Panc1 (cell line): ENCODE measurements at regions not wholly inside any gene's neighbourhood (a gene's known extent, or its start where the extent isn't known, plus 50 kb on each side); places are given as distances from the start of the nearest gene placed in this dataset.

ENCODE experiments used
- ATAC-seq: fragments of 200-7000 bp; cut with Tn5 transposase; 2 replicates; pipeline ENCODE4 v1.9.1; 2020; ENCODE audit warnings: mild to moderate bottlenecking, moderate library complexity
- BruUV-seq: library from RNA; stranded (reverse); fragments of 400-500 nt; replicated peaks from 2 replicates; lab custom pipeline; 2021; lab: Mats Ljungman, UMichigan
- CTCF ChIA-PET: fragments of 300-600 bp; sonication (Branson Sonifier 250); formaldehyde crosslinking; loops from one replicate; lab custom pipeline; 2022; ENCODE audit warnings: antibody characterized with exemption; lab: Charles Lee
- POLR2A ChIA-PET: fragments of 300-600 bp; sonication (Branson Sonifier 250); formaldehyde crosslinking; loops from one replicate; lab custom pipeline; 2022; ENCODE audit warnings: antibody characterized with exemption; lab: Charles Lee
- DNase-seq: peaks from one replicate; pipeline ENCODE4 v3.0.0-alpha.2; 2010; ENCODE audit warnings: low read depth, low spot score
- H3K27ac ChIP-seq: 2 replicates; pipeline ENCODE4 v1.5.1; 2011; ENCODE audit warnings: mild to moderate bottlenecking, low read length, inconsistent platforms
- H3K27me3 ChIP-seq: fragments of 200-500 bp; sonication (Bioruptor generic); 2 replicates; pipeline ENCODE4 v1.6.0; 2014; ENCODE audit warnings: low read length, inconsistent platforms; ENCODE audit not compliant: control insufficient read depth, insufficient read depth
- H3K36me3 ChIP-seq: fragments of 200-500 bp; sonication (Bioruptor generic); 2 replicates; pipeline ENCODE4 v1.5.1; 2014; ENCODE audit warnings: inconsistent platforms, mild to moderate bottlenecking, low read length, moderate library complexity; ENCODE audit not compliant: control insufficient read depth, insufficient read depth
- H3K4me1 ChIP-seq: 2 replicates; pipeline ENCODE4 v1.5.1; 2011; ENCODE audit warnings: inconsistent platforms, mild to moderate bottlenecking, low read length, moderate library complexity; ENCODE audit not compliant: control insufficient read depth, insufficient read depth
- H3K4me3 ChIP-seq, 2 experiments: 2 replicates each; pipeline ENCODE4 v1.5.1; 2011 to 2012; ENCODE audit warnings: low read depth in 2 of 2, low read length in 2 of 2, mild to moderate bottlenecking in 2 of 2, inconsistent platforms in 1 of 2, moderate library complexity in 1 of 2
- H3K9me3 ChIP-seq: fragments of 200-500 bp; sonication (Bioruptor generic); 2 replicates; pipeline ENCODE4 v1.5.1; 2014; ENCODE audit warnings: low read depth, mild to moderate bottlenecking, inconsistent platforms, low read length, moderate library complexity; ENCODE audit not compliant: control insufficient read depth, insufficient read depth
- POLR2AphosphoS5 ChIP-seq: IDR thresholded peaks from 2 replicates; pipeline ENCODE4 v1.6.1; 2012; ENCODE audit warnings: mild to moderate bottlenecking, low read depth, low read length, moderate library complexity
- SIN3A ChIP-seq: IDR thresholded peaks from 2 replicates; pipeline ENCODE4 v1.6.1; 2012; ENCODE audit warnings: low read depth, mild to moderate bottlenecking, low read length, moderate library complexity, borderline replicate concordance; ENCODE audit not compliant: insufficient read depth
- TCF7L2 ChIP-seq: IDR thresholded peaks from 2 replicates; pipeline ENCODE4 v1.6.1; 2011; ENCODE audit warnings: mild to moderate bottlenecking, low read depth, low read length, inconsistent platforms
- in situ Hi-C: cut with HindIII; loops from 2 replicates; pipeline ENCODE4 v1.10.0; 2016; ENCODE audit warnings: low sequenced_read_pairs, low pct_unique_long_range_greater_than_20kb
- intact Hi-C: fragments of 100-400 bp; cut with micrococcal nuclease; formaldehyde crosslinking; loops from one replicate; pipeline ENCODE4 v1.10.0; 2022; ENCODE audit not compliant: unreplicated experiment
- TF ChIP-seq, protein P1 (sequence below): fragments of 450-650 bp; IDR thresholded peaks from 2 replicates; pipeline ENCODE4 v1.5.1; 2017; ENCODE audit warnings: mild to moderate bottlenecking
- TF ChIP-seq, protein P2 (sequence below), 2 experiments: IDR thresholded peaks; 2 replicates each; pipeline ENCODE4 v1.6.1; 2011 to 2012; ENCODE audit warnings: low read depth in 2 of 2, control low read depth in 1 of 2, low read length in 1 of 2, mild to moderate bottlenecking in 1 of 2, moderate library complexity in 1 of 2; ENCODE audit not compliant: insufficient read depth in 1 of 2

DNA sequence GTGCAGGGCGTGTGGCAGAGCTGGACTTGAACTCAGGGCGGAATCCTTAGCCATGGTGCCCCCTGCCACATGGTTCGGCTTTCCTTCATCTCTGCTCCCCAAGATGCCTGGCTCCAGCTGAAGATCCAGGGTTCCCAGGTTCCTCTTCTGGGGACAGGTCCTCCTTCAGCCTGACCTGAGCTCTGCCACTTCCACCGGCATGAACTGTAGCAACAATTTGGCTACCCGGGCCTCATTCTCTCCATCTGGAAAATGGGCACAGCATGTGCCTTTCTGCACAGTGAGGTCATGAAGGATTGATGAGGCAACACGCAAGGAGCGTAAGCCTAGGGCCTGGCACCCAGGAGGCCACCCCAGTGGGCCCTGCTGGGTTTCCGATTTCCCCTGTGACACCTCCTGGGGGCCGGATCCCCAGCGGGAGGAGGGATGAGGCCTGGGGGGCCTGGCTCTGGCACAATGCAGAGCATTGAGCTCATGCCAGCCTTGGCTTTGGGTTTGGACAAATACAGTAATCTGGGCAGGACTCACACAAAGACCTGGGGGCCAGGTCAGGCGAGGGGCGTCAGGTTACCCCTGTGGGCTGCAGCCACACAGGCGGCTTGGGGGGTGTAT is 74.0 kb downstream of the CEBPB start:
- no TSS peak for BruUV-seq
- in situ Hi-C loops: no loop called here
- ATAC-seq: no peak
- CTCF ChIA-PET: no interaction called here
- Histone ChIP-seq H3K27ac (no peak overlapping the region), H3K36me3 (no peaks in the 10 kb centered on the region), H3K27me3 (no peaks in the 10 kb centered on the region), H3K9me3 (no peaks in the 10 kb centered on the region), H3K4me3 (no peak overlapping the region), H3K4me1 (peaks cover 14% of the 10 kb centered on the region; the same call in 1 of the 2 replicates)
- POLR2A ChIA-PET: no interaction called here
- intact Hi-C loops: no loop called here
- TF ChIP-seq, protein P1, sequence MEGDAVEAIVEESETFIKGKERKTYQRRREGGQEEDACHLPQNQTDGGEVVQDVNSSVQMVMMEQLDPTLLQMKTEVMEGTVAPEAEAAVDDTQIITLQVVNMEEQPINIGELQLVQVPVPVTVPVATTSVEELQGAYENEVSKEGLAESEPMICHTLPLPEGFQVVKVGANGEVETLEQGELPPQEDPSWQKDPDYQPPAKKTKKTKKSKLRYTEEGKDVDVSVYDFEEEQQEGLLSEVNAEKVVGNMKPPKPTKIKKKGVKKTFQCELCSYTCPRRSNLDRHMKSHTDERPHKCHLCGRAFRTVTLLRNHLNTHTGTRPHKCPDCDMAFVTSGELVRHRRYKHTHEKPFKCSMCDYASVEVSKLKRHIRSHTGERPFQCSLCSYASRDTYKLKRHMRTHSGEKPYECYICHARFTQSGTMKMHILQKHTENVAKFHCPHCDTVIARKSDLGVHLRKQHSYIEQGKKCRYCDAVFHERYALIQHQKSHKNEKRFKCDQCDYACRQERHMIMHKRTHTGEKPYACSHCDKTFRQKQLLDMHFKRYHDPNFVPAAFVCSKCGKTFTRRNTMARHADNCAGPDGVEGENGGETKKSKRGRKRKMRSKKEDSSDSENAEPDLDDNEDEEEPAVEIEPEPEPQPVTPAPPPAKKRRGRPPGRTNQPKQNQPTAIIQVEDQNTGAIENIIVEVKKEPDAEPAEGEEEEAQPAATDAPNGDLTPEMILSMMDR: no peak
- TF ChIP-seq POLR2AphosphoS5 (no peak), SIN3A (no peak), TCF7L2 (no peak)
- TF ChIP-seq, protein P2, sequence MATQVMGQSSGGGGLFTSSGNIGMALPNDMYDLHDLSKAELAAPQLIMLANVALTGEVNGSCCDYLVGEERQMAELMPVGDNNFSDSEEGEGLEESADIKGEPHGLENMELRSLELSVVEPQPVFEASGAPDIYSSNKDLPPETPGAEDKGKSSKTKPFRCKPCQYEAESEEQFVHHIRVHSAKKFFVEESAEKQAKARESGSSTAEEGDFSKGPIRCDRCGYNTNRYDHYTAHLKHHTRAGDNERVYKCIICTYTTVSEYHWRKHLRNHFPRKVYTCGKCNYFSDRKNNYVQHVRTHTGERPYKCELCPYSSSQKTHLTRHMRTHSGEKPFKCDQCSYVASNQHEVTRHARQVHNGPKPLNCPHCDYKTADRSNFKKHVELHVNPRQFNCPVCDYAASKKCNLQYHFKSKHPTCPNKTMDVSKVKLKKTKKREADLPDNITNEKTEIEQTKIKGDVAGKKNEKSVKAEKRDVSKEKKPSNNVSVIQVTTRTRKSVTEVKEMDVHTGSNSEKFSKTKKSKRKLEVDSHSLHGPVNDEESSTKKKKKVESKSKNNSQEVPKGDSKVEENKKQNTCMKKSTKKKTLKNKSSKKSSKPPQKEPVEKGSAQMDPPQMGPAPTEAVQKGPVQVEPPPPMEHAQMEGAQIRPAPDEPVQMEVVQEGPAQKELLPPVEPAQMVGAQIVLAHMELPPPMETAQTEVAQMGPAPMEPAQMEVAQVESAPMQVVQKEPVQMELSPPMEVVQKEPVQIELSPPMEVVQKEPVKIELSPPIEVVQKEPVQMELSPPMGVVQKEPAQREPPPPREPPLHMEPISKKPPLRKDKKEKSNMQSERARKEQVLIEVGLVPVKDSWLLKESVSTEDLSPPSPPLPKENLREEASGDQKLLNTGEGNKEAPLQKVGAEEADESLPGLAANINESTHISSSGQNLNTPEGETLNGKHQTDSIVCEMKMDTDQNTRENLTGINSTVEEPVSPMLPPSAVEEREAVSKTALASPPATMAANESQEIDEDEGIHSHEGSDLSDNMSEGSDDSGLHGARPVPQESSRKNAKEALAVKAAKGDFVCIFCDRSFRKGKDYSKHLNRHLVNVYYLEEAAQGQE (IDR thresholded peaks at IDR 0.05; ENCODE audit: insufficient read depth in 1 of 2, low read depth in 2 of 2, low read length in 1 of 2): no peak
- DNase-seq: no peak

DNA sequence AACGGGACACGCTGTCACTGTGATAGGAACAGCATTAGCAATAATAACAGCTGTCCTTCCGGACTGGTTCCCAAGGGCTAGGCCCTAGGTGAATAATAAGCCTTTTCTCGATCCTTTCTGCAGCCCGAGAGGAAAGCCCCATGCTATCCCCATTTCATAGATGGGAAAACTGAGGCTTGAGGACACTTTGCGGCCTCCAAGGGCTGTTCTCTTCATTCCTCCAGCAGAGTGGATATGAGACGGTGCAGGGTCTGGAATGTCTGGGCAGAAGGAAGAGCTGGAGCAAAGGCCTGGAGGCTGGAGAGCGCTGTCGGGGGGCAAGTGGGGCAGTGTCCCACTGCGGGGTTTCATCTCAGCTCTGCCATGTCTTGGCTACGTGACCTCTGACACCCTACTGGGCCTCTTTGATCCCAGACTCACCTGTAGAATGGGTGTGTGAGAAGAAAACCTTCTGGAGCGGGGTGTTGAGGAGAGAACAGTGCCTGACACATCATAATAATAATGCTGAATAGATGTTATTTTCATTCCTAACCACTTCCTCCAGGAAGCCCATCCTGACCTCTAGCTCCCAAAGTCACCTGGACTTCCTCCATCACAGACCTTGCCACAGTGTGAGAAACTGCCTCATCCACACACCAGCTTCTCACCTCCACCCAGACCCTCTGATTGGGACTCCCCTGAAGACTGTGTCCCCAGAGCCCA is 74.8 kb downstream of the CEBPB start:
- ATAC-seq (no peak), DNase-seq (no peak)
- ChIA-PET CTCF (no interaction called here), POLR2A (interaction anchor here (0.5 kb wide), 1 partner anchor 321 kb away, joined by 3 read pairs; no protein-coding TSS in a partner anchor)
- no peak for TF ChIP-seq TCF7L2
- TF ChIP-seq, protein P2 (IDR thresholded peaks at IDR 0.05; ENCODE audit: insufficient read depth in 1 of 2, low read depth in 2 of 2, low read length in 1 of 2): no peak
- TF ChIP-seq SIN3A: no peak
- TF ChIP-seq POLR2AphosphoS5: no peak
- TF ChIP-seq, protein P1: no peak
- intact Hi-C loops: no loop called here
- no TSS peak for BruUV-seq
- Histone ChIP-seq H3K27me3 (no peaks in the 10 kb centered on the region), H3K27ac (no peak overlapping the region), H3K9me3 (no peaks in the 10 kb centered on the region), H3K4me3 (no peak overlapping the region), H3K36me3 (no peaks in the 10 kb centered on the region), H3K4me1 (peaks cover 11% of the 10 kb centered on the region; the same call in 1 of the 2 replicates)
- in situ Hi-C loops: no loop called here
